SJSA1 (cell line): ENCODE measurements at regions not wholly inside any gene's neighbourhood (a gene's known extent, or its start where the extent isn't known, plus 50 kb on each side); places are given as distances from the start of the nearest gene placed in this dataset.
"Not testable (repeated sequence)": the region's sequence is repeated elsewhere in the genome, so short reads cannot be mapped to it uniquely, and the experiment has no call there.

Experiments used
- DNase-seq, 2 experiments: peaks; one replicate each; pipeline ENCODE4 v3.0.0-alpha.2; 2015 to 2020; ENCODE audit warnings: low spot score in 2 of 2, low read depth in 1 of 2
- H3K27ac ChIP-seq: fragments of 250-450 bp; sonication (Bioruptor Pico); 2 replicates; pipeline ENCODE4 v1.5.1; 2020; ENCODE audit warnings: mild to moderate bottlenecking, moderate library complexity
- H3K27me3 ChIP-seq: fragments of 250-450 bp; sonication (Bioruptor Pico); replicated peaks from 2 replicates; pipeline ENCODE4 v1.5.1; 2020; ENCODE audit warnings: mild to moderate bottlenecking, moderate library complexity
- H3K36me3 ChIP-seq: fragments of 250-450 bp; sonication (Bioruptor Pico); 2 replicates; pipeline ENCODE4 v1.5.1; 2020; ENCODE audit warnings: mild to moderate bottlenecking
- H3K4me1 ChIP-seq: fragments of 250-450 bp; sonication (Bioruptor Pico); replicated peaks from 2 replicates; pipeline ENCODE4 v1.6.1; 2021; ENCODE audit warnings: mild to moderate bottlenecking
- H3K4me3 ChIP-seq: fragments of 250-450 bp; sonication (Bioruptor Pico); 2 replicates; pipeline ENCODE4 v1.5.1; 2020; ENCODE audit warnings: mild to moderate bottlenecking
- H3K9me3 ChIP-seq: fragments of 250-450 bp; sonication (Bioruptor Pico); replicated peaks from 2 replicates; pipeline ENCODE4 v1.5.1; 2020; ENCODE audit warnings: mild to moderate bottlenecking

DNA sequence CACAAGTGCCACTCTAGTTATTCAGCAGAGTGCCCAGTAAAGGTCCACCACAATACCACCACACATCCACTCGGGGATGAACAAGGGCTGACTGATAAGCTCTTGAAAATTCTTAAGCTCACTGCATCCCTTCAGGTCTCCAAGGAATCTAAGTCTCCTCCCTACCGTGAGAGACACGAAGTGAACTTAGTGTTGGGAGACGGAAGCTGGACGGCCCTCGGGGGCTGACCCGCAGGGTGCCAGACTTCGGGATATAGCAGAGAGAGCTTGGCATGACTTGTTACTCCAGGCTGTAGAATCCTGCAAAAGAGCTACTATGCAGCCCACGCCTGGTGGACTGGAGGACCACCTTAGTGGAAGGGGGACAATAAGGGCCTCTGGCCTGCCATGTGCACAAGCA, 75.1 kb downstream of the LYZL1 start:
- not testable (repeated sequence) for H3K27ac ChIP-seq, H3K9me3 ChIP-seq, H3K27me3 ChIP-seq, H3K4me3 ChIP-seq, H3K4me1 ChIP-seq, H3K36me3 ChIP-seq, DNase-seq

DNA sequence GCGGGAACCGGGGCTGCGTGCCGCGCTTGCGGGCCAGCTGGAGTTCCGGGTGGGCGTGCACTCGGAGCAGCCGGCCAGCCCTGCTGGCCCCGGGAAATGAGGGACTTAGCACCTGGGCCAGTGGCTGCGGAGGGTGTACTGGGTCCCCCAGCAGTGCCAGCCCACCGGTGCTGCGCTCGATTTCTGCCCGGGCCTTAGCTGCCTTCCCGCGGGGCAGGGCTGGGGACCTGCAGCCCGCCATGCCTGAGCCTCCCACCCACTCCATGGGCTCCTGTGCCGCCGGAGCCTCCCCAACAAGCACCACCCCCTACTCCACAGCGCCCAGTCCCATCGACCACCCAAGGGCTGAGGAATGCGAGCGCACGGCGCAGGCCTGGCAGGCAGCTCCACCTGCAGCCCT, 77.3 kb downstream of the LYZL1 start:
- H3K36me3 ChIP-seq, DNase-seq, H3K4me3 ChIP-seq, H3K27me3 ChIP-seq, H3K27ac ChIP-seq, H3K9me3 ChIP-seq: not testable (repeated sequence)
- H3K4me1 ChIP-seq = peaks cover 14% of the 10 kb centered on the region

DNA sequence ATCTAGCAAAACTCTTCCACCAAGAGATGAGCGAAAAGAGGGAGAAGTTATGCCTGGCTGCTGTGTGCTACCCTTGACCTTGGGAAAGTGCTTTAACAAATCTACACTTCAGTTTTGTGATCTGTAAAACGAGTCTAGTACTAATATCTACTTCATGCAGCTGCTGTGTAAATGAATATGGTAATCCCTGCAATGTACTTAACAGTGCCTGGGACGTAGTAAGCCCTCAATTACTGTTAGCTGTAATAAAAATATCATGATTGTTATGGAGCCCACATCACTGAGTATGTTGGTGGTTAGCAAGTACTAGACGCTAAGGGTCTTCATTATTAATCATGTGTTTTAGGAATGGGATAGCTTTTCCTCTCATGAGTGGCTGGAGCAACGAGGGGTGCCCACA, 80.5 kb downstream of the LYZL1 start:
- H3K4me3 ChIP-seq = no peak overlapping the region
- no peak overlapping the region for H3K27ac ChIP-seq
- peaks cover 27% of the 10 kb centered on the region for H3K4me1 ChIP-seq
- H3K27me3 ChIP-seq = no peaks in the 10 kb centered on the region
- H3K36me3 ChIP-seq = no peaks in the 10 kb centered on the region
- no peak for DNase-seq
- H3K9me3 ChIP-seq = no peaks in the 10 kb centered on the region

DNA sequence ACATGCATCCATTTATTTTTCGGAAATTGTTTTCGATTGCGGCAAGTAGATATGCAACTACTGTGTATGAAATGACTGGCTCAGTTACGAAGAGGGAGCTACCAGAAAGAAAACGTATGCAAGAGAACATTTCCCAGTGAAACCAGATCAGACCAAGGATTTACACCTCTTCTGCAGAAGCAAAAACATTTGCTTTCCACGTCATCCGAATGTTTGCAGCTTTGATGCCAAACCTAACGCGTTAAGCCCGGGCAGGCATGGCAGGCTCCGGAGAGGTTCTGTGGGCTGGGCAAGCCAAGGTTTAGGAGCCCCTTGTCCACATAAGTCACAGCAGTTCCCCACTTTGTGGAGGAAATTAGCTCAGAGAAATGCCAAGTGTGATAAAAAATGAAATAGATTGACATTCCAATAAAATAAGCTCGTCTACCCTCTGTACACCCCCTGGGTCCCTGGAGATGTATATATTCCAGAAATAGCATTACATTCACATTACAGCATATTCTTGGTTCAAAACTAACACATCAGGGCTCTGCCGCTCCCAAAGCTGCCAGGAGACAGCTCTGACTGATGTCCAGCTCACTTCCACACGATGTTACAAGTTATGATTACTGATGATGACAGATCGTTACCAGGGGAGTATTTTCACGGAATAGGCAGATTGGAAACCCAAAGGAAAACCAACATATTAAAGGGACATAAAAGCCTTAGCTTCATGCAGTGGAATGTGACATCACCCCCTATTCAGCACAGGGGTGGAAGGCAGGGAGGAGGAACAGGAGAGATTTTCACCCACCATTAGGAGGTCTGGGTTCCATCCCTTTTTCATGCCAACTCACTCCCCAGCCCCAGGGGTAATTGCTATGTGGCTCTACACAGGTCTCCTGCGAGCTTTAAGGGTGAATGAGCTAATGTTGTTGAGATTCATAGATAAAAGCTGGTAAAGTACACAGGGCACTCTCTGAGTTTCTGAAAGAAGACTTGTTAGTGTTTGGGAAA, 81.5 kb downstream of the LYZL1 start:
- peak overlapping the region; percentile 25 for H3K27ac ChIP-seq
- no peaks in the 10 kb centered on the region for H3K36me3 ChIP-seq
- H3K4me3 ChIP-seq = no peak overlapping the region
- H3K4me1 ChIP-seq = peaks cover 35% of the 10 kb centered on the region
- peak in 1 of 2 experiments; percentile 46 for DNase-seq
- no peaks in the 10 kb centered on the region for H3K27me3 ChIP-seq
- H3K9me3 ChIP-seq = no peaks in the 10 kb centered on the region

DNA sequence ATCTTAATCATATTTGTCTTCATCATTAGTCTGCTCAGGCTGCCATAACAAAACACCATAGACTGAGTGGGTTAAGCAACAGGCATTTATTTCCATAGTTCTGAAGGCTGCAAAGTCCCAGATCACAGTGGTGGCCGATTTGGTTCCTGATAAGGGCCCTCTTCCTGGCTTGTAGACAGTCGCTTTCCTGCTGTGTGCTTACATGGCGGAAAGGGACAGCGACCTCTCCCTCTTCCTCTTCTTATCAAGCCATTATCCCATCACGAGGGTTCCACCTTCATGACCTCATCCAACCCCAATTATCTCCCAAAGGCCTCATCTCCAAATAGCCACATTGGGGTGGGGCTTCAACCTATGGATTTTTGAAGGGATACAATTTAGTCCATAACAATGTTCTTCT, 84.0 kb downstream of the LYZL1 start:
- no peak for DNase-seq
- Histone ChIP-seq H3K27ac (no peak overlapping the region), H3K4me1 (peaks cover 35% of the 10 kb centered on the region), H3K4me3 (no peak overlapping the region), H3K9me3 (no peaks in the 10 kb centered on the region), H3K27me3 (no peaks in the 10 kb centered on the region), H3K36me3 (no peaks in the 10 kb centered on the region)

DNA sequence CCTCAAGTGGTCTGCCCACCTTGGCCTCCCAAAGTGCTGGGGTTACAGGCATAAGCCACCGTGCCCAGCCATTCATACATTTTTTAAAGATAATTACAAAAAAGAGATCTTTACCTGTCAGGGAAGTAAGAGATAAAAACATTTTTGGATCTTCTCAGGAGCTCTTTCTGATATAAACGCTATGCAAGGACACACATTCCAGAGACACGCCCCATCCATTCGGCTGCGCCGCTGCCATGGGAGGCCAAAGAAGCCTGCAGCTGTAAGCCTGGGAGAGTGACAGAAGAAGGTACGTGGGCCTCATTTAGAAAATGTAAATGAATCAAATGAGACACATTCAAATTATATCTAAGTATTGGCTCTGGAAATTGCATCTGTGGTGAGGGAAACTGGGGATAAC, 85.3 kb downstream of the LYZL1 start:
- H3K9me3 ChIP-seq = no peaks in the 10 kb centered on the region
- H3K27ac ChIP-seq = no peak overlapping the region
- H3K4me3 ChIP-seq = no peak overlapping the region
- peaks cover 35% of the 10 kb centered on the region for H3K4me1 ChIP-seq
- H3K27me3 ChIP-seq = no peaks in the 10 kb centered on the region
- no peaks in the 10 kb centered on the region for H3K36me3 ChIP-seq
- DNase-seq = no peak

DNA sequence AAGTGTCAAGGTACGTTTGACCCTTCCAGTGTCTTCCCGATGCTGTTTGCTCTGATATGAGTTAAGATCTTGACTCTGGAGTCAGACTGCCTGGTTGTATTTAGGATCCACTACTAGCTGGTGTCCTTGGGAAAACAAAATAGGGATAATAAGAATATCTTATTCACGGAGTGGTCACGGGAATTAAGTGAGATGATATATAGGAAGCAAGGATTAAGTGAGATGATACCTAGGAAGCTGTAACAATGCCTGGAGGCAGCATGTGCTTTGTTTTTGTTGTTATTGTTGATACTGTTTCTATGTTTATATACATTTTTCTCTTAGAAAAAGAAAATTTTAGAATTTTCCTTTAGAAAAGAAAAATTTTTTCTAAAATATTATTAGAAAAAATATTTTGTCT, 87.0 kb downstream of the LYZL1 start:
- H3K27ac ChIP-seq = no peak overlapping the region
- no peak for DNase-seq
- H3K4me1 ChIP-seq = peaks cover 24% of the 10 kb centered on the region
- no peaks in the 10 kb centered on the region for H3K27me3 ChIP-seq
- no peaks in the 10 kb centered on the region for H3K36me3 ChIP-seq
- H3K4me3 ChIP-seq = no peak overlapping the region
- H3K9me3 ChIP-seq = no peaks in the 10 kb centered on the region

DNA sequence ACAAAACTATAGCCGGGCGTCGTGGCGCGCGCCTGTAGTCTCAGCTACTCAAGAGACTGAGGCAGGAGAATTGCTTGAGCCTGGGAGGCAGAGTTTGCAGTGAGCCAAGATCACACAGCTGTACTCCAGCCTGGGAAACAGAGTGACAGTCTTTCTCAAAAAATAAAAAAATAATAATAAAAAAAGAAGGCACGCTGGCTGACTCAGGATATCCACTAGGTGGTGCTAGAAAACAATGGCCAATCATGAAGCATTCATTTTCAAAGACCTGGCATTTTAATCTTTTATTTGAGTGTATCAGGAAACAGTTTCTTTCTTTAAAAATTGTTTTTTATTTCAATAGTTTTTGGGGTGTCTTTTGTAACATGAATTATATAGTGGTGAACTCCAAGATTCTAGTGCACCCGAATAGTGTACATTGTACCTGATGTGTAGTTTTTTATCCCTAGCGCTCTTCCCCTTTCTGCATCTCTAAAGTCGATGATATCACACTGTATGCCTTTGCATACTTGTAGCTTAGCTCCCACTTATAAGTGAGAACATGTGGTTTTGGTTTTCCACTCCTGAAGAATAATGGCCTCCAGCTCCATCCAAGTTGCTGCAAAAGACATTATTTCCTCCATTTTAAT, 88.6 kb downstream of the LYZL1 start:
- Histone ChIP-seq H3K4me3 (no peak overlapping the region), H3K27me3 (no peaks in the 10 kb centered on the region), H3K9me3 (no peaks in the 10 kb centered on the region), H3K36me3 (no peaks in the 10 kb centered on the region), H3K27ac (no peak overlapping the region), H3K4me1 (peaks cover 12% of the 10 kb centered on the region)
- peak in 1 of 2 experiments; percentile 21 for DNase-seq

DNA sequence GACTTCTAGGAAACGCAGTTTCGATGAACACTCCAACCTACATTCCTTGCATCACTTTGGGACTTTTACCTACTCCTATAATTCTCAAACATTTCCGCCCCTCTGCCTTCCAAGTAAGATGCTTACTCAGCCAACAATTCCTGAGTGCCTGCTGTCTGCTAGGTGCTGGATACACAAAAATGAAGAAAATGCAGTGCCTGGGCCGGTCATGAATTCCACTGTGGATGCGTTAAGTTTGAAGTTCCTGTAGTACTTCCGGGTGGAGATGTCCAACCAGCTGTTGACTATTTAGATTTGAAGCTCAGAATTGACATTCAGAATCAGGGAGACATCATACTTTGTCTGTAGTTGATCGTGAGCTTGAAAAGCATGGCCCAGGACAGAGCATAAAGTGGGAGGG, 89.2 kb downstream of the LYZL1 start:
- no peaks in the 10 kb centered on the region for H3K9me3 ChIP-seq
- H3K4me1 ChIP-seq = peaks cover 12% of the 10 kb centered on the region
- H3K4me3 ChIP-seq = no peak overlapping the region
- no peak overlapping the region for H3K27ac ChIP-seq
- no peaks in the 10 kb centered on the region for H3K27me3 ChIP-seq
- DNase-seq = no peak
- no peaks in the 10 kb centered on the region for H3K36me3 ChIP-seq

DNA sequence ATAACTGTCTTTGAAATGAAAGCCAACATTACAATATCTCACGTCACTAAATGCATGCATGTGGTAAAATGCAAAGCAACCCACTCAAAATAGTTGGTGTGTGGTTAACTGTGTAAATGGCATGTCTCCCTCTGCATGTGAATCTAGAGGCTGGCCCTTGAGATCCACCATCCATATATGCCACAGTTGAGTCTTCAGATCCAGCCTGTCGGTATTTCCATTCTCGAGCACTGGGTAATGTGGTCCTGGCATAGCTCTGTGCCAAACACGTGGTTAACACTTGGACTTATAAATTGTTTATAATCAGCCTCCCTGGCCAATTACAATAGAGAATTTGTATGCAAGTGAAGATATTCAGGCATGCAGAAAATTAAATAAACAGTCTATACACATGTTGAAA, 90.3 kb downstream of the LYZL1 start:
- no peaks in the 10 kb centered on the region for H3K9me3 ChIP-seq
- no peak for DNase-seq
- H3K4me1 ChIP-seq = peaks cover 8% of the 10 kb centered on the region
- no peak overlapping the region for H3K4me3 ChIP-seq
- H3K27ac ChIP-seq = no peak overlapping the region
- no peaks in the 10 kb centered on the region for H3K27me3 ChIP-seq
- H3K36me3 ChIP-seq = no peaks in the 10 kb centered on the region

DNA sequence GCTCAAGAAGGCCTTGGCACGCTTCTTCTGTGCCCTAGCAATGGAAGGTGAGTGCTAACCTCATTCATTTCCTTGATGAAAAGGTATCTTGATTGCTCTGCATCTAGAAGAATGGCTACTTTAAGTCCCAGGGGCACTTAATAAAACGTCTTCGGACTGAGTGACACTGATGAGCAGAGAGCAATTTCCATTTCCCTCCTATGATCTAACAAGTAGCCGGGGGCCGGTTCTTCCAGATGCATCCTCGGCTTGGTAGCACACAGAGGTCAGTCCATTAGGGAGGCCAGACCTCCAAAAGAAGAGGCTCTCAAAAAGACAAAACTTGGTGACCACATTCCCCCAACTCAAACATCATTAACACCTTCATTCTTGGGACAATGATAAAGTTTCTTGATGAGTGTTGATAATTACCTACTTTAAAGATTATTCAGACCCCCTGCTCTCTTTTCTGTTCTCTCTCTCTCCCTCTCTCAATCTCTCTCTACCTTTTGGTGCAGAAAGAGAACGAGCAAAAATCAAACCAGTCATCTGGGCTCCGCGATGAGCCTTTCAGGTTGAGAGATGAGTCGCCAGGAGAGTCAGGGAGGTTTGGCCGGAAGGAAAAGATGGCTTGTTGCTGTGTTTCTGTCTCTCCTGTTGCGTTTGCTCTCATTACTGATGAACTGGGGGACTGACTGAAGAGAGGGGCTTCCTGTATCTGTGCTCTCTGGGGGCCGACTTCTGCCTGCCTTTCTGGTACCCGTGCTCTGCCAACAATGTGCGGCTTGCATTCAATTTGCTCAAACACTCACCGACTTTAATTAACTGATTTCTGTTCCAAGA, 91.1 kb downstream of the LYZL1 start:
- not testable (repeated sequence) for H3K9me3 ChIP-seq, H3K27ac ChIP-seq, DNase-seq, H3K4me3 ChIP-seq, H3K4me1 ChIP-seq, H3K27me3 ChIP-seq, H3K36me3 ChIP-seq

DNA sequence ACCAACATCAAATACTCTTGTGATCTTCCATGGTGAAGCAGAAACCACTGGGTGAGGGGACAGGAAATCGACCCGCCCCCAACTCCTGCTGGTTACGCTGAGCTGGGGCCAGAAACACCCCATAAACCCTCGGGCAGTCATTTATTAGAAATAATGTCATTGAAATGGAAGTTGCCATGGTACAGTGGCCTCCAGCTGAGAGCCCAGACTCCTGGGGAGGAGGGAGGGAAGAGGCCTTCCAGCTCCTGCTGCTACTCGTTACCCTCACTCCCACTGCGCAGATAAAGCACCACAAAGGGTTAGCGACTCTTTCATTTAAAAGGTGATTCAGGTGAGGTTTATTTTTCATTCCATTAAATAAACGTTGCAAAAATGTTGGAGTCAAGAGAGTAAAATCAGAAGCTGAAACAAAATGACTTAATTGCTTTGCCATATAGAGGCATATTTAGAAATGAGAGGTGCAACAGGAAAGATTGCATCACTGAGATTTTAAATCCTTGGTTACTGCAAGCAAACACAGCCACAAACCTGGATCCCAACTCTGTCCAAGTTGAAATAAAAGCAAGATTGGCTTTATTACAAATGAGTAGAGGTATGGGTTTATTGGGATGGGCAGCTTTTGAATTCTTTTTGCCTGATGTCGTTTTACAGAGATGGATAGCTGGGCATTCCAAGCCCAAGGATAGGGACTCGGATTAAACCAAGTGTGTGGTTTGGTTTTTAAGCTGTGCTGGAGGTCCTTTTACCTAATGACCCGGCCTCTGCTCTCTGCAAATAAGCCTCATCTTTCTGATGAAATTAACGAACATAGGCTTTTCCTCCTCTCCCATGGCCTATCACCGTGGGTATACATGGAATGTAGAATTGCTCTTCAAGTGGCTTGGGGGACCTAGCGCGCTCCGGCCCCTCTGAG, 92.0 kb downstream of the LYZL1 start:
- H3K27ac ChIP-seq = not testable (repeated sequence)

More for the DNA sequence above, 92.0 kb downstream of the LYZL1 start:
- DNase-seq, H3K27me3 ChIP-seq, H3K9me3 ChIP-seq, H3K36me3 ChIP-seq, H3K4me1 ChIP-seq, H3K4me3 ChIP-seq: not testable (repeated sequence)
